ENCODE measurements at regions not wholly inside any gene's neighbourhood (a gene's known extent, or its start where the extent isn't known, plus 50 kb on each side); places are given as distances from the start of the nearest gene placed in this dataset.
"Not testable (repeated sequence)": the region's sequence is repeated elsewhere in the genome, so short reads cannot be mapped to it uniquely, and the experiment has no call there.

DNA sequence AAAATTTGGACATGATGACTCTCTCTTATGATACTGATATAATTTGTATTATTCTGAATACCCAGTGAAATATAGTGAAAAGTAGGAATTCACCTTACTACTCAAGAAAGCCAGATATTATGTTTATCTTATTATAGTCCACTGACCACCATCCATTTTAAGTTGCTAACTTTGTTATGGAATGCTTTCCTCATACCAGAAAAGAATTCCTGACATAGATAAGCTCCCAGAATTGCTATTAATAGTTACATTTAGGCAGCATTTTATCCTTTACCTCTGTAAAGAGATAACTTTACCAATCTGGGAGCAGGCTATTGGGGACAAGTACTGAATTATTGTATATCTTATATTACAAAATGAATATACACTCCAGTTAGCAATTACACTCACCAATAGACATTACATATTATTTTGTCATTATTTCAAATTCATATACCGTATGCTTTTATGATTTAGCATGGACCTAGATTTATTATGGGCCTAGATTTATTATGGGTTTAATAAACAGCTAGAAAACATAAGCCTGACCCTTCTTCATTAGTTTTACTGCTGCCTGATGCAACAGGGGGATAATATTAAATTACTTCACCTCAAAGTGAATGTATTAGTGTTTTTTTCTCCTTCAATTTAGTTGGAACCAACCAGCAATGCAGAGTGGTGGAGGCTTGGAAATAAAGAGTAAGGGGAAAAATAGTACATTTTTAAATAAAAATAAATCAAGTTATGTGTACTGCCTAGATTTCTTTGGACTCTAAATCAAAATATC lies 1886.1 kb downstream of the PCDH9 start:
- WGBS (ENCODE audit: insufficient coverage, insufficient read length): no CpG with 5 or more reads among the region's 1 CpG
- no peak for DNase-seq (ENCODE audit: low read depth, low spot score)
- Histone ChIP-seq H3K4me1 (ENCODE audit: control insufficient read depth, insufficient read depth, low read length) (no peaks in the 10 kb centered on the region), H3K4me3 (ENCODE audit: low read length) (no peak overlapping the region), H3K9me3 (ENCODE audit: control insufficient read depth, insufficient read depth, low read length) (no peaks in the 10 kb centered on the region), H3K27me3 (ENCODE audit: control insufficient read depth, insufficient read depth, low read length) (no peaks in the 10 kb centered on the region), H3K36me3 (ENCODE audit: control insufficient read depth, insufficient read depth, low read length) (no peaks in the 10 kb centered on the region), H3K27ac (ENCODE audit: low read length) (no peak overlapping the region)

DNA sequence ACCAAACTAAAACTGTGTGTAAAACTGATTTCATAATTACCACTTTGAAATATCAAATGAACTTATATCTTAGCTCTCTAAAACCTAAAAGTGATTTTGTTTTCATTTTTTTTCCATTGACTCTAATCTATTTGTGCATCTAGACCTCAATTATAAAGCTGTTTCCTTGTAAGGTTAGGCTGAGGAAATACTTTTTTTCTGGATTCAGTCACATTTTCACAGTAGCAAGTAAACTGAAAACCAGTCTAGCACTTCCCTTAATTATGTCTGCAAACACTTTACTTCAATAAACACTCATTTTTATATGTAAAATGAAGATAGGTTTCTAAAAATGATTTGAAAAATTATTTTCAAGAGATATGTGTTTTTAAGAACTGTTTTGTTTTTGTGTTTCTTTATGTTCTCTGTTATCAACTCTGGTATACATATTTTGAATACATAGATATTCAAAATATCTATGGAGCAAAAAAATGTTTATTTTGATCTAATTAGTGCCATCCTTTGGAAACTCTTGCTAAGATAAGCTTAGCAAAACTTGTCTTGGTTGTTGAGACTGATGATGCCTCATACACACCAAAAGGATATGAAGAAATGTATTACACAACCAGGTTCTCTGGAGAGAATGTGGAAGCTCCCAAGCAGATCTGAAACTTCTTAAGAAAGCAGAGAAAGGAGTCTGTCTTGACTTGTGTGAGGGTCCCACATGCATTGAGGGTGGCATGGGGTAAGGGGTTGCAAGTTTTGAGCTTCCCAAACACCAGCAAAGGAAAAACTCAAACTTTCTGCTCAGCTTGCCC lies 1887.4 kb downstream of the PCDH9 start:
- DNase-seq (ENCODE audit: low read depth, low spot score): no peak
- Histone ChIP-seq H3K9me3 (ENCODE audit: control insufficient read depth, insufficient read depth, low read length) (no peaks in the 10 kb centered on the region), H3K36me3 (ENCODE audit: control insufficient read depth, insufficient read depth, low read length) (no peaks in the 10 kb centered on the region), H3K27ac (ENCODE audit: low read length) (no peak overlapping the region), H3K4me3 (ENCODE audit: low read length) (no peak overlapping the region), H3K27me3 (ENCODE audit: control insufficient read depth, insufficient read depth, low read length) (no peaks in the 10 kb centered on the region), H3K4me1 (ENCODE audit: control insufficient read depth, insufficient read depth, low read length) (no peaks in the 10 kb centered on the region)

DNA sequence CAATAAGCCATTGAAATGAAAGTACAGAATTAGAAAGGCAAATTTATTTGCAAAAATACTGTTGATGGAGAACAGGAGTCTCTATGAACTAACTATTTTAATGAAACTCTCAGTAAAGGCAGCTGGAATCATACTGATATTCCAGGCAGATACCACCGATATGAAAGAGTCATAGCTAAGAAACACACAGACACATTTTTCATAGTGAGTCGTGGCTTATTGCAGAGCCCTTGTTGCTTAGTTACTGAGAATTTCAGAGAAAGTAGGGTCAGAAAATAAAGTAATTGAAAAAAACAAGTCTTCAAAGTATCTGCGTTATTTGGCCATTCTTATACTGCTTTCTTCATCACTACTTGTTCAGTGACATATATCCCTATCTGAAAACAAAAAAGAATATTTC lies 1890.9 kb downstream of the PCDH9 start:
- no peaks in the 10 kb centered on the region for H3K36me3 ChIP-seq (ENCODE audit: control insufficient read depth, insufficient read depth, low read length)
- H3K27ac ChIP-seq (ENCODE audit: low read length): no peak overlapping the region
- H3K4me3 ChIP-seq (ENCODE audit: low read length): no peak overlapping the region
- no peaks in the 10 kb centered on the region for H3K4me1 ChIP-seq (ENCODE audit: control insufficient read depth, insufficient read depth, low read length)
- no peaks in the 10 kb centered on the region for H3K9me3 ChIP-seq (ENCODE audit: control insufficient read depth, insufficient read depth, low read length)
- no CpG with 5 or more reads among the region's 3 CpGs for WGBS (ENCODE audit: insufficient coverage, insufficient read length)
- H3K27me3 ChIP-seq (ENCODE audit: control insufficient read depth, insufficient read depth, low read length): no peaks in the 10 kb centered on the region
- no peak for DNase-seq (ENCODE audit: low read depth, low spot score)

DNA sequence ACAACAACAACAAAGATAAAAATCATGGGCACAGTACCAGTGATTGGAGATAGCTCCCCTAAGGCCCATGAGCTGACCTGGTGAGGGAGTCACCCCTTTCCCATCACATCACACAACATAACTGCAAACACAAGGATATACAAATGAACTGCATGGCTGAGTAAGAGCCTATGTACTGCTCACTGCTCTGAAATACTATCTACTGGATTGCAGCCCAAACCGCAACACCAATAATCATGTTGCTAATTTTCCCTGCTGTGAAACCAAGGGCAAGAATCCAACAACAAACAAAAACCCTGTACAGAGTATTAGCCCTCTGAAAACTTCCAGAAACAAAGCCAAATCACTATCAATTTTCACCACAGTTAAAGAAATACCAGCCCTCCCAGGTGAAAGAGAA lies 1893.2 kb downstream of the PCDH9 start:
- no CpG with 5 or more reads among the region's 1 CpG for WGBS (ENCODE audit: insufficient coverage, insufficient read length)
- no peaks in the 10 kb centered on the region for H3K27me3 ChIP-seq (ENCODE audit: control insufficient read depth, insufficient read depth, low read length)
- DNase-seq (ENCODE audit: low read depth, low spot score): no peak
- H3K9me3 ChIP-seq (ENCODE audit: control insufficient read depth, insufficient read depth, low read length): no peaks in the 10 kb centered on the region
- no peak overlapping the region for H3K4me3 ChIP-seq (ENCODE audit: low read length)
- H3K27ac ChIP-seq (ENCODE audit: low read length): no peak overlapping the region
- H3K36me3 ChIP-seq (ENCODE audit: control insufficient read depth, insufficient read depth, low read length): no peaks in the 10 kb centered on the region
- H3K4me1 ChIP-seq (ENCODE audit: control insufficient read depth, insufficient read depth, low read length): no peaks in the 10 kb centered on the region

DNA sequence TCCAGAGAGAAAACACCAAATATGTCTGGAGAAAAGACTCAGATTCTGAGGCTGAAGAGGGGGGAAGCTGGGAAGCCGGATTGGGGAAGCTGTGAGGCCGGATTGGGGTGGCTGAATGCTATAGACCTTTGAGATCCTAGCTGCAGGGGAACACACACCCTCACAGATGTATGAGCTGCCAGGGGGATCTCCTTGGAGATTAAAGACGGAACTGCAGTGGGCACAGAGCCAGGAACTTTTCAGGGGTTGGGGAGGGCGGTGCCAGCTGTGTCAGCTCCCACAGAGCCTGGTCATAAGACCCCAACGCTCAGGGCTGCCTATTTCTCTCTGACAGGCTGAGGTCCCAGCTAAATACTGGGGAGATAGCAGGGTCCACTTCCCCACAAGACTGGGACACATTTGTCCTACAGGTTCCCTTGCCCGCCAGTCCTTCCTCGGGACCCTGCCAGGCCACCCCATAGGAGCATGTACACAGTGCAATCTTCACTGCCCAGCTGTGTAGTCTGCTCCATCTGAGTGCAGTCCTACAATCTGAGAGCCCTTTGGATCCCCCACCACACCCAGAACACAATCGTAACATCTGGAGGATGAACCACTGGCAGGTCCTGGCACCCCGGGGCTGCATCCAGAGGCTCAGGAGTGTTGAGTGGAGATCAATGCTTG lies 1893.9 kb downstream of the PCDH9 start:
- DNase-seq (ENCODE audit: low read depth, low spot score): no peak
- H3K27me3 ChIP-seq (ENCODE audit: control insufficient read depth, insufficient read depth, low read length): no peaks in the 10 kb centered on the region
- no peaks in the 10 kb centered on the region for H3K9me3 ChIP-seq (ENCODE audit: control insufficient read depth, insufficient read depth, low read length)
- H3K36me3 ChIP-seq (ENCODE audit: control insufficient read depth, insufficient read depth, low read length): no peaks in the 10 kb centered on the region
- no peak overlapping the region for H3K27ac ChIP-seq (ENCODE audit: low read length)
- H3K4me3 ChIP-seq (ENCODE audit: low read length): no peak overlapping the region
- H3K4me1 ChIP-seq (ENCODE audit: control insufficient read depth, insufficient read depth, low read length): no peaks in the 10 kb centered on the region
- no CpG with 5 or more reads among the region's 9 CpGs for WGBS (ENCODE audit: insufficient coverage, insufficient read length)

DNA sequence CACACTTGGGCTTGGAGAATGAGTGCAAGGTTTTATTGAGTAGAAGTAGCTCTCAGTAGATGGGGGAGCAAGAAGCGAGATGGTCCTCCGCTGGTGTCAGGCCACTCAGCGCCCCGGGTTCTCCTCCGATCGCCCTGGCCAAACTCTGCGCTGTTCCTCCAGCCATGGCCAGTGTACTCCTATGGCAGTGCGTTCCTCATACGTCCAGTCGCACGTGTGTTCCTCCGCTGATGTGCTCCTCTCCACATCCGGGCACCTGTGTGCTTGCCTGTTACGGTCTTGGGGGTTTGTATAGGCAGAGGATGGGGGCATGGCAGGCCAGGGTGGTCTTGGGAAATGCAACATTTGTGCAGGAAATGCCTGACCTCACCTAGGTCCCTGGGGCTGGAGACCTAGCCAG lies 1899.4 kb downstream of the PCDH9 start:
- H3K4me1 ChIP-seq (ENCODE audit: control insufficient read depth, insufficient read depth, low read length): no peaks in the 10 kb centered on the region
- no CpG with 5 or more reads among the region's 14 CpGs for WGBS (ENCODE audit: insufficient coverage, insufficient read length)
- no peak for DNase-seq (ENCODE audit: low read depth, low spot score)
- no peaks in the 10 kb centered on the region for H3K27me3 ChIP-seq (ENCODE audit: control insufficient read depth, insufficient read depth, low read length)
- no peak overlapping the region for H3K27ac ChIP-seq (ENCODE audit: low read length)
- H3K36me3 ChIP-seq (ENCODE audit: control insufficient read depth, insufficient read depth, low read length): no peaks in the 10 kb centered on the region
- H3K4me3 ChIP-seq (ENCODE audit: low read length): no peak overlapping the region
- H3K9me3 ChIP-seq (ENCODE audit: control insufficient read depth, insufficient read depth, low read length): no peaks in the 10 kb centered on the region

DNA sequence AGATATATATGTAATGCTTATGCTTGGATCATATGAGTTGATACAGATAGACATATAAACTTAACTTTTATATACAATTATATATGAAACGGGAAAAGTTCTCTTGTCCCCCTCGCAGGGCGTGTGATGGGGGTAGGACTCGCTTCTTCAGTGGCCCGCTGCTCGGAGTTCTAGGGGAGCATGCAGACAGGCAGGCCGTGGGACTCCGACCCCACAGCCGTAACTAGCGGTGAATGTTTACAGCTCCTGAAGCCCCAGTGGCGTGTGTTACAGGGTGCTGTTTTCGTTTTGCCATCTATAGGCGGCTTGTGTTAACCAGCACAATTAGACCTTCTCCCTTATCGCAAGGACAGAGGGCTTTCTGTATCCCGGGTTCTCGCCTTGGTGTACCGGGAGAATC lies 1899.8 kb downstream of the PCDH9 start:
- Histone ChIP-seq H3K4me1 (ENCODE audit: control insufficient read depth, insufficient read depth, low read length) (no peaks in the 10 kb centered on the region), H3K27ac (ENCODE audit: low read length) (no peak overlapping the region), H3K27me3 (ENCODE audit: control insufficient read depth, insufficient read depth, low read length) (no peaks in the 10 kb centered on the region), H3K4me3 (ENCODE audit: low read length) (no peak overlapping the region), H3K9me3 (ENCODE audit: control insufficient read depth, insufficient read depth, low read length) (no peaks in the 10 kb centered on the region), H3K36me3 (ENCODE audit: control insufficient read depth, insufficient read depth, low read length) (no peaks in the 10 kb centered on the region)
- DNase-seq (ENCODE audit: low read depth, low spot score): no peak
- no CpG with 5 or more reads among the region's 17 CpGs for WGBS (ENCODE audit: insufficient coverage, insufficient read length)

DNA sequence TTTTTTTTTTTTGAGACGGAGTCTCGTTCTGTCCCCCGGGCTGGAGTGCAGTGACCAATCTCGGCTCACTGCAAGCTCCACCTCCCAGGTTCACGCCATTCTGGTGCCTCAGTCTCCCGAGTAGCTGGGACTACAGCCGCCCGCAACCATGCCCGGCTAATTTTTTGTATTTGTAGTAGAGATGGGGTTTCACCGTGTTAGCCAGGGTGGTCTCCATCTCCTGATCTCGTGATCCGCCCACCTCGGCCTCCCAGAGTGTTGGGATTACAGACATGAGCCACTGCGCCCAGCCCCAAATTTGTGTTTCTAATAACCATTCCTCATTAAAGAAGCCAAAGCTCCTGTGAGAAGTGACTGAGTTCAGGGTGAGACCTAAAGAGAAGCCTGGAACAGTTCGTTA lies 1906.9 kb downstream of the PCDH9 start:
- H3K9me3 ChIP-seq (ENCODE audit: control insufficient read depth, insufficient read depth, low read length); H3K4me3 ChIP-seq (ENCODE audit: low read length); DNase-seq (ENCODE audit: low read depth, low spot score); H3K4me1 ChIP-seq (ENCODE audit: control insufficient read depth, insufficient read depth, low read length); H3K27me3 ChIP-seq (ENCODE audit: control insufficient read depth, insufficient read depth, low read length); H3K36me3 ChIP-seq (ENCODE audit: control insufficient read depth, insufficient read depth, low read length); H3K27ac ChIP-seq (ENCODE audit: low read length): not testable (repeated sequence)
- WGBS (ENCODE audit: insufficient coverage, insufficient read length): no CpG with 5 or more reads among the region's 15 CpGs

DNA sequence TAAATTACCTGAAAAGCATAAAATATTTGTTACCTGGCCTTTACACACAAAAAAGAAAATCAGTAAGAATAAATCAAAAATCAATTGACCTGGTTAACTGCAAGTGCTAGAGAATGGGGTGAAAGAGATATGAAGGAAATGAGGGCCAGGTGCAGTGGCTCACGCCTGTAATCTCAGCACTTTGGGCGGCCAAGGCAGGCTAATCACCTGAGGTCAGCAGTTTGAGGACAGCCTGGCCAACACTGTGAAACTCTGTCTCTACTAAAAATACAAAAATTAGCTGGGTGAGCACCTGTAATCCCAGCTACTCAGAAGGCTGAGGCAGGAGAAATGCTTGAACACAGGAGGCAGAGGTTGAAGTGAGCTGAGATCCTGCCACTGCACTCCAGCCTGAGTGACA lies 1908.7 kb downstream of the PCDH9 start:
- WGBS (ENCODE audit: insufficient coverage, insufficient read length): no CpG with 5 or more reads among the region's 2 CpGs
- DNase-seq (ENCODE audit: low read depth, low spot score); H3K4me3 ChIP-seq (ENCODE audit: low read length); H3K9me3 ChIP-seq (ENCODE audit: control insufficient read depth, insufficient read depth, low read length); H3K4me1 ChIP-seq (ENCODE audit: control insufficient read depth, insufficient read depth, low read length); H3K27ac ChIP-seq (ENCODE audit: low read length); H3K27me3 ChIP-seq (ENCODE audit: control insufficient read depth, insufficient read depth, low read length); H3K36me3 ChIP-seq (ENCODE audit: control insufficient read depth, insufficient read depth, low read length): not testable (repeated sequence)

DNA sequence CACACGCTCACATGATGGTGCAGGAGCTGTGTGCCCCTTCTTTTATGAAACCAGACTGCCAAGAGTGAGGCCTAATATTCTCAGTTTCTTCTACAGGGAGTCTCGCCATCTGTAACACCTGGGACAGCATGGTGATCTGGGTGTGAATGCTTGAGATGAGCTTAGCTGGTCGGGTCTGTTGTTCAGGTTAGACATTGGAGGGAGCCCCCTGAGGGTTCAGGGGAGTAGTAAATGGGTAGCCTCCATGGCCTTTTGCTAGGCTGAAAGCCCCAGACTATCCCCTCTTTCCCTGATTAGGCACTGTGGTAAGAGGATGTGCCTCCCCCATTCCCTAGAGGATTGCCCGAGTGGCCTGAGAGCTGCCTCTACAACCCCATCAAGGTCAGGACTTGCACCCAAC lies 1916.1 kb downstream of the PCDH9 start:
- Histone ChIP-seq H3K4me1 (ENCODE audit: control insufficient read depth, insufficient read depth, low read length) (no peaks in the 10 kb centered on the region), H3K36me3 (ENCODE audit: control insufficient read depth, insufficient read depth, low read length) (no peaks in the 10 kb centered on the region), H3K27me3 (ENCODE audit: control insufficient read depth, insufficient read depth, low read length) (no peaks in the 10 kb centered on the region), H3K27ac (ENCODE audit: low read length) (no peak overlapping the region), H3K9me3 (ENCODE audit: control insufficient read depth, insufficient read depth, low read length) (no peaks in the 10 kb centered on the region), H3K4me3 (ENCODE audit: low read length) (no peak overlapping the region)
- WGBS (ENCODE audit: insufficient coverage, insufficient read length): no CpG with 5 or more reads among the region's 4 CpGs
- DNase-seq (ENCODE audit: low read depth, low spot score): no peak

Measured in iPS DF 6.9 (cell line).